Uterus (tissue), 3 donors: ENCODE measurements at regions not wholly inside any gene's neighbourhood (a gene's known extent, or its start where the extent isn't known, plus 50 kb on each side); places are given as distances from the start of the nearest gene placed in this dataset.

Experiments
- DNase-seq, 2 donors: peaks; one replicate each; pipeline ENCODE4 v3.0.0-alpha.2; 2019 to 2020
- H3K27ac ChIP-seq, 2 donors: fragments of 200-600 bp; sonication (generic); 1 replicate in 1 of 2; 2 replicates in 1 of 2; pipeline ENCODE4 v1.5.1; 2016 to 2018
- H3K27me3 ChIP-seq, 2 donors: fragments of 200-600 bp; sonication (generic); one replicate each; pipeline ENCODE4 v1.5.1; 2018 to 2019; ENCODE audit warnings: control low read depth in 1 of 2
- H3K36me3 ChIP-seq, 2 donors: fragments of 200-600 bp; sonication (generic); one replicate each; pipeline ENCODE4 v1.5.1; 2019; ENCODE audit warnings: control low read depth in 1 of 2
- H3K4me1 ChIP-seq, 2 donors: fragments of 200-600 bp; sonication (generic); one replicate each; pipeline ENCODE4 v1.5.1; 2018 to 2019; ENCODE audit warnings: control low read depth in 1 of 2
- H3K4me3 ChIP-seq, 2 donors: fragments of 200-600 bp; sonication (generic); 1 replicate in 1 of 2; 2 replicates in 1 of 2; pipeline ENCODE4 v1.5.1; 2018 to 2019; ENCODE audit warnings: mild to moderate bottlenecking in 1 of 2
- H3K9me3 ChIP-seq, 2 donors: fragments of 200-600 bp; sonication (generic); one replicate each; pipeline ENCODE4 v1.5.1; 2019; ENCODE audit warnings: control low read depth in 1 of 2
- CTCF ChIP-seq, 4 experiments: fragments of 200-600 bp in 2 of 4; fragments of 450-650 bp in 2 of 4; sonication (generic) in 2 of 4; IDR thresholded peaks; one replicate each; pipeline ENCODE4 v1.5.1; 2016 to 2019; ENCODE audit warnings: antibody characterized with exemption in 4 of 4, mild to moderate bottlenecking in 2 of 4, moderate library complexity in 1 of 4
- POLR2A ChIP-seq, 2 donors: fragments of 450-650 bp; IDR thresholded peaks; one replicate each; pipeline ENCODE4 v1.6.1; 2016; ENCODE audit warnings: antibody characterized with exemption in 2 of 2, mild to moderate bottlenecking in 1 of 2, moderate library complexity in 1 of 2
- intact Hi-C: fragments of 100-400 bp; cut with DNase I; formaldehyde crosslinking; loops from one replicate; pipeline ENCODE4 v1.15.1; 2023; ENCODE audit warnings: low total_unique reads
- donor health status: DM: yes; HTN: yes; CAD: no.

GRCh38 chr13:95471960-95472359 is 80.6 kb upstream of the CLDN10 start:
- intact Hi-C loops: no loop called here
- DNase-seq: no peak

GRCh38 chr13:95474992-95475391 is 77.5 kb upstream of the CLDN10 start:
- Histone ChIP-seq H3K27me3 (no peaks in the 10 kb centered on the region), H3K36me3 (no peaks in the 10 kb centered on the region), H3K9me3 (no peaks in the 10 kb centered on the region), H3K4me3 (no peak overlapping the region), H3K4me1 (no peaks in the 10 kb centered on the region), H3K27ac (no peak overlapping the region)
- intact Hi-C loops: no loop called here
- no peak for DNase-seq
- no peak for TF ChIP-seq POLR2A (IDR thresholded peaks at IDR 0.05)
- no peak for TF ChIP-seq CTCF (IDR thresholded peaks at IDR 0.05)

More at GRCh38 chr13:95471960-95472359, 80.6 kb upstream of the CLDN10 start:
- no peaks in the 10 kb centered on the region for H3K4me1 ChIP-seq
- H3K27me3 ChIP-seq: no peaks in the 10 kb centered on the region
- no peaks in the 10 kb centered on the region for H3K36me3 ChIP-seq
- H3K4me3 ChIP-seq: no peak overlapping the region
- H3K9me3 ChIP-seq: no peaks in the 10 kb centered on the region
- TF ChIP-seq POLR2A (IDR thresholded peaks at IDR 0.05) (no peak), CTCF (IDR thresholded peaks at IDR 0.05) (no peak)
- H3K27ac ChIP-seq: no peak overlapping the region

DNA sequence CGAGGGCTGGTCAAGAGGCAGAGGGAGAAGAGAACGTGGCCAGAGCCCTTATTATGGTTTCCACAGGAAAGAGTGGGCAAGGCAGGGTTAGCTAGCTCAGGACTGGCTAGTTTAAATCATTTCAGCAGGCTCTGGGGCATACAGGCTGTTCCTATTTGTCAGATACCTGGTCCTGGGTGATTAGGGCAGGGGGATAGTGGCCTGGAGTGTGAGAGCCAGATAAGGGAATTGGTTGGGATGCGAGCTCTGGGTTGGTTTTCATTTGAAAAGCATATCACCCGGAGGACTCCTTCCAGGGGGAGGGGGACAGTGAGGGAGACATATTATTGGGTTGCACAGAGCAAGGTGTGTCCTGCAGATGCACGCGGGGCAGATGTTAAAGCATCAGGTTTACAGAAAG is 75.3 kb upstream of the CLDN10 start:
- Histone ChIP-seq H3K9me3 (no peaks in the 10 kb centered on the region), H3K4me1 (no peaks in the 10 kb centered on the region), H3K27ac (no peak overlapping the region), H3K4me3 (no peak overlapping the region), H3K27me3 (no peaks in the 10 kb centered on the region), H3K36me3 (no peaks in the 10 kb centered on the region)
- DNase-seq: no peak
- TF ChIP-seq CTCF (IDR thresholded peaks at IDR 0.05) (no peak), POLR2A (IDR thresholded peaks at IDR 0.05) (no peak)
- intact Hi-C loops: no loop called here

GRCh38 chr13:95479731-95480130 is 72.8 kb upstream of the CLDN10 start:
- Histone ChIP-seq H3K9me3 (no peaks in the 10 kb centered on the region), H3K27ac (no peak overlapping the region), H3K27me3 (no peaks in the 10 kb centered on the region), H3K36me3 (no peaks in the 10 kb centered on the region), H3K4me3 (no peak overlapping the region), H3K4me1 (no peaks in the 10 kb centered on the region)
- TF ChIP-seq POLR2A (IDR thresholded peaks at IDR 0.05) (no peak), CTCF (IDR thresholded peaks at IDR 0.05) (no peak)
- intact Hi-C loops: no loop called here
- no peak for DNase-seq

DNA sequence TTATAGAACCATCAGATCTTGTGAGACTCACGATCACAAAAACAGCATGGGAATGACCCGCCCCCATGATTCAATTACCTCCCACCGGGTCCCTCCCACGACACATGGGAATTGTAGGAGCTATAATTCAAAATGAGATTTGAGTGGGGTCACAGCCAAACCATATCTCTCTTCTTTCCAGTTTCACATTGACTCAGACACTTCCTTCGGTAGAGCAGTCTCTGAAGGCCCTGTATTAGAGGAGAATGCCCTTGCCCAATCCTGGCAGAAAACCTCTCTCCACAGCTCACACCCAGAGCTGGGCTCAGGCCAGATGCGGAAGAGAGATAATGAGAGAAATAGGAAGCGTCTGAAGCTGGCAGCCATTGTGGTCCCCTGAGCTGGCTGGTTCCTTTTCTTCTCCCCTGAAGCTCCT is 72.4 kb upstream of the CLDN10 start:
- intact Hi-C loops: no loop called here
- H3K27ac ChIP-seq: no peak overlapping the region
- H3K36me3 ChIP-seq: no peaks in the 10 kb centered on the region
- H3K9me3 ChIP-seq: no peaks in the 10 kb centered on the region
- no peaks in the 10 kb centered on the region for H3K4me1 ChIP-seq
- no peak overlapping the region for H3K4me3 ChIP-seq
- no peak for TF ChIP-seq POLR2A (IDR thresholded peaks at IDR 0.05)
- TF ChIP-seq CTCF (IDR thresholded peaks at IDR 0.05): no peak
- no peak for DNase-seq
- no peaks in the 10 kb centered on the region for H3K27me3 ChIP-seq
